IPS-NIHi7 (cell line): ENCODE measurements at regions not wholly inside any gene's neighbourhood (a gene's known extent, or its start where the extent isn't known, plus 50 kb on each side); places are given as distances from the start of the nearest gene placed in this dataset.
"Not testable (repeated sequence)": the region's sequence is repeated elsewhere in the genome, so short reads cannot be mapped to it uniquely, and the experiment has no call there.

Experiments used
- DNase-seq: peaks from one replicate; pipeline ENCODE4 v3.0.0; 2012; ENCODE audit warnings: mixed read lengths; ENCODE audit errors: extremely low spot score

DNA sequence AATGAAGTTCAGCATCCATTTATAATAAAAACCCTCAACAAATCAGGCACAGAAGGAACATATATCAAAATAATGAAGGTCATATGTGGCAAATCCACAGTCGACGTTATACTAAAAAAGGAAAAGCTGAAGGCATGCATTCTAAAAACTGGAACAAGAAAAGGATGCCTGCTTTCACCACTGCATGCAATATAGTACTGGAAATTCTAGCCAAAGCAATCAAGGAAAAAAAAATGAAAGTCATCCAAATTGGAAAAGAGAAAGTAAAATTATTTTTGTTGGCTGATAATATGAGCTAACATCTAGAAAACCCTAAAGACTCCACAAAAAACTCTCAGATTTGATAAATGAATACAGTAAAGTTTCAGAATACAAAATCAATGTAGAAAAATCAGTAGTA, 1123.2 kb downstream of the TBL1XR1 start:
- DNase-seq: no peak

DNA sequence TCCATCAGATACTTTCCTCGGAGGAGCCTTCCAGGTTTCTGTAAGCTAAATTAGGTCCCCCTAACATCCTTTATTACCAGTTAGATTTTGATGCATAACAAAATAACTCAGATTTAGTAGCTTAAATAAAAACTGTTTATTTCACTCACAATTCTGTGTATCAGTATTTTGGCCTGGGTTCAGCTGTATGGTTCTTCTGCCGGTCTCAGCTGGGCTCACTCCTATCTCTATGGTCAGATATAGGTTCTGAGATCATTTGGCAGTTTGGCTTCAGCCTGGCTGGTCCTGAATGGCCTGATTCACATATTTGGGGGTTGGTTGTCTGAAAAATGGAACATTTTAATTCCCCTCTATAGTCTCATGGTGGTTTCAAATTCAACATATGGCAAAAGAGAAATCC, 1125.3 kb downstream of the TBL1XR1 start:
- no peak for DNase-seq

DNA sequence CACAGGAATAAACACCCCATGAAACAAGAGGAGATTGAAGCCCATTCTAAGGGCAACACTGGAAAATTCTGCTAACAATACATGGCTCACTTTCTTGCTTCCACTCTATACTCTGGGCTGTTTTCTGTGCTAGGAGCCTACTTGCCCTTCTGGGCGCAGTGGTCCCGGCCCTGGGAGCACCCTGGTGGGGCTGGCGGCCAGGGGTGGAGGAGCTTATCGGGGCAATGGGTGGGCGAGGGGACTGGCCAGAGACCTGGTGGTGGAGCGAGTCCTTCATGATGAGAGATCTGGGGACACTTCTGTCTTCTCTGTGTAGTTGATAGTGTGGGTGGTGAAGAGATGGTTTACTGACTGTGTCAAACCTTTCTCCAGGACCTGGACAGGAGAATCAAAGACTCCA, 1128.5 kb downstream of the TBL1XR1 start:
- no peak for DNase-seq

DNA sequence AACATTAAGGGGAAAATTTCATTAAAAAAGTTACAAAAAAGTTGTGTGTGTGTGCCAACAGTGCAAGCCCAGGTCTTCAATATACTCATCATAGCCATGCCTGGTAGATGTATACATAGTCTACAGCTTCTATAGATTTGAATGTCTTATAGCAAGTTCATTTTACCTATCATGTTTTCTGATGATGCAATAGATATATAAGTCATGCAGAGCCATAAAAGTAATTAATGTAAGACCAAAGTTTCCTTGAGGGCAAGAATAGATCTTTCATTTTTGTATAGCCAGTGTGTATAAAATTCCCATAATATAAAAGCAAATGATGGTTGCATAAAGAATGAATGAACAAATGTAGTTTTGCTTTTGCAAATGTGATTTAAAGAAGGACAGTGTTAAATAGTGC, 1138.4 kb downstream of the TBL1XR1 start:
- no peak for DNase-seq

DNA sequence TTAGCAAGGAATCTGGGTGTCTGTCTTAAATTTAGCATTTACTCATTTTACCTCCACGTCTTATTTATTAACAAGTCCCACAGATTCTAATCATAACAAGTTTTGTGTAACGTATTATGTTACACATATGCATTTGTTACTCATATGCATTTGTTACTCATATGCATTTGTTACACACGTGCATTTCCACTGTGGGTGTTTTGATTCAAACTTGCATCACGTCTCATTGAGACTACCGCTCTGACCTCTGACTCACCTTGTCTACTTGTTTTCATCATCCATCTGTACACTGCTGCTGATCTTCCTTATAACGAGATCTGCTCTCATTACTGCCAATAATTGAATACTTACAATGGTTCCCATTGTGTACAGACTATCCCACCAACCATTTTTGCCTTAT, 1141.4 kb downstream of the TBL1XR1 start:
- DNase-seq: no peak

DNA sequence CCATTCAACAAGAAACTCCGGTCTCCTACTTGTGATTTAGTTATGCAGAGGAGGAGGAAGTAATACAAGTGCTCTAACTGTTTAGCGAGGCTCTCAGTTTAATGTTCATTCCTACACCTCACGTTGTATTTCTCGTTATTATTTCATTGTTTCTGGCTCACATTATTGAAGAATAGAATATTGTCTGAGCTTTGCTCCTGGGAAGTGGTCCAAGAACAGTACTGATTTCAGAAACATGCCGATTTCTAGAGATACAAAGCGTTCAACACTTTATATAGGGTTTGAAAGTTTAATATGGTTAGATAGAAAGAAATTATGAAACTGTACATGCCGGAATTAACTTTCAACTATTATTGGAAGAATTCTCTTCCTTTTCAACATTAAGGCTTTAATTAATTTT, 1145.5 kb downstream of the TBL1XR1 start:
- no peak for DNase-seq

DNA sequence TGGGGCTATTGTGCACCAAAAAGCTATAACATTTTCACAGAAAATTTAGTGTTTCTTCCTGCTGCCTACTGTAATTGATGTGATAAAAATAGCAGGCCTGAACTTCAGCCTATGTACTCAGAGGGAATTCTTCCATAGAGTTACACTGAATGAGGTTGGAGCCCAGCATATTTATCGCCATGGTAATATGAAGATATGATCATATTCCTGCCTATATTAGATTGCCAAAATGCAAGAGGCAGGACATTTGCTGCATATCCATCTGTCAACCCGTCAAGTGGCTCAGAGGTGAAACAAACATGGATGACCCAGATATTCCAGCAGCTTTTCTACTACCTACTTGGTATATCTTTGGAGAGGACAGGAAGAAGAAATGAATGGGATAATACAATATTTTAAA, 1150.6 kb downstream of the TBL1XR1 start:
- DNase-seq: no peak

DNA sequence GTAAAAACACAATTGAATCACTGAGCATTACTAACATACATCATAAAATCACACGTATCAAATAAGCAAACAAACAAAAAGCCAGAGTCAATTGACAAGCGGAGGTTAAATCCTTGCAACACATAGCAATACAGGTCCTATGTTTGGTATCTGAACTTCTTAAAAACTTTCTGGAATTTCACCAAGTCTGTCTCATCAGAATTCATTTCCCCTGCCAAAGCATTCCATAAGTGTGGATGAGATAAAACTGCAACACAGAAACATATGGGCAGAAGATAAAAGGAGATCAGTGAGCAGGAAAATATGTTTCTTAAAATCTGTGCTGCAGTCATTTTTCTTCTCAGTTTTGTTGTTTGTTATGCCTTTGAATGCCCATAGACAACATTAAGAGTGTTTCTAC, 1155.5 kb downstream of the TBL1XR1 start:
- no peak for DNase-seq

DNA sequence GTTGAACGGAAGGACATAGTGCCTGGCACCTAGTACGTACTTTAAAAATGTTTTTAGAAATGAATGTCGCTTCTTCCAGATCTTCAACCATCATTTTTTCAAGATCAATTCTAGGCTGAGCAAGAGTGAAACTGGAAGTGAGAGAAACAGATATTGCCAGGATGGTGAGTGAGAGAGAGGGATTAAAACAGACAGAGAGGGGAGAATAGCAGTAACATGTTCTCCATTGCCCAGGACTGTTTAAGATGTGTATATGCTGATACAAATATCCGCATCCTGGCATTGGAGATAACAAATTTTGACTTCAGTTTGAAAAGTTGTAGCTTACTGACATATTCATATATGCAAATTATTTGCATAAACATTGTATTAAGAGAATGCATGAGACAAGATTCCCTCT, 1156.1 kb downstream of the TBL1XR1 start:
- DNase-seq: no peak

DNA sequence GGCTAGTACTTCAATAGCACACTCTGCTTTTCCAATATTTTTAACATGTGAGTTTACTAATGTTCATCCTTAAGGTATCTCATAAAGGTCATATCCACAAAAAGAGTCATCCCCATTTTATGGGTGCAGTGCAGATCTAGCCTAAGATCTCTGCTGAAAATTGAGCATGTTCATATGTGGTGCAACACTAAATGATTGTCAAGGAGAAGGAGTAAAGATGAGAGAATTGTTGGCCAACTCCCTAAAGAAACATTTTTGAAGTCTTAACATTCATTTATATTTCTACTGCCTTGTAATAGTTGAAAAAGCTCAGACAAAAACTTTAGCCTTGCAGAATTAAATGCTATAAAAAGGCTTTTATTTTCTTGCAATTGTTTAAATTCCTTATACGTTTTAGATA, 1159.6 kb downstream of the TBL1XR1 start:
- DNase-seq: no peak

DNA sequence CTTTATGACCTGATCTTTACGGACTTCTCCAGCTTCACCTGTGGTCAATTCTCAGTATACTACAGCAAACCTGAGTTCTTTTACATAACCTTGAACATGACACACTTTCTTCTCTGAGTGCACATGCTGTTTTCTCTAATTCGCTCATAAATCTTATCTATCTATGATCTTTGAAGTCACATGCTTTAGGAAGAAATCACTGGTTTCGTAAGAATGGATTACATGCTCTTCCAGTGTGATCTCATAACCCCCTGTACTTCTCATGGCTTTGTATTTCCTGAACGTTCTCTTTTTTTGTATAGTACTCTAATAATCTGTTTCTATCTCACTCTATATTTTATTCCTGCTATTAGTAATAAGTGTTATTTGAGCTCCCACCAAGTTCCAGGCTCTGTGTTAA, 1165.2 kb downstream of the TBL1XR1 start:
- no peak for DNase-seq

DNA sequence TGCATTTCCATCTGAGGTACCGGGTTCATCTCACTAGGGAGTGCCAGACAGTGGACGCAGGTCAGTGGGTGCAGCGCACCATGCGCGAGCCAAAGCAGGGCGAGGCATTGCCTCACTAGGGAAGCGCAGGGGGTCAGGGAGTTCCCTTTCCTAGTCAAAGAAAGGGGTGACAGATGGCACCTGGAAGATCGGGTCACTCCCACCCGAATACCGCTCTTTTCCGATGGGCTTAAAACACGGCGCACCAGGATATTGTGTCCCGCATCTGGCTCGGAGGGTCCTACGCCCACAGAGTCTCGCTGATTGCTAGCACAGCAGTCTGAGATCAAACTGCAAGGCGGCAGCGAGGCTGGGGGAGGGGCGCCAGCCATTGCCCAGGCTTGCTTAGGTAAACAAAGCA, 1157.1 kb downstream of the NAALADL2 start:
- not testable (repeated sequence) for DNase-seq

DNA sequence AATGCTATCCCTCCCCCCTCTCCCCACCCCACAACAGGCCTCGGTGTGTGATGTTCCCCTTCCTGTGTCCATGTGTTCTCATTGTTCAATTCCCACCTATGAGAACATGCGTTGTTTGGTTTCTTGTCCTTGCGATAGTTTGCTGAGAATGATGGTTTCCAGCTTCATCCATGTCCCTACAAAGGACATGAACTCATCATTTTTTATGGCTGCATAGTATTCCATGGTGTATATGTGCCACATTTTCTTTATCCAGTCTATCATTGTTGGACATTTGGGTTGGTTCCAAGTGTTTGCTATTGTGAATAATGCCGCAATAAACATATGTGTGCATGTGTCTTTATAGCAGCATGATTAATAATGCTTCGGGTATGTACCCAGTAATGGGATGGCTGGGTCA, 1156.1 kb downstream of the NAALADL2 start:
- not testable (repeated sequence) for DNase-seq

DNA sequence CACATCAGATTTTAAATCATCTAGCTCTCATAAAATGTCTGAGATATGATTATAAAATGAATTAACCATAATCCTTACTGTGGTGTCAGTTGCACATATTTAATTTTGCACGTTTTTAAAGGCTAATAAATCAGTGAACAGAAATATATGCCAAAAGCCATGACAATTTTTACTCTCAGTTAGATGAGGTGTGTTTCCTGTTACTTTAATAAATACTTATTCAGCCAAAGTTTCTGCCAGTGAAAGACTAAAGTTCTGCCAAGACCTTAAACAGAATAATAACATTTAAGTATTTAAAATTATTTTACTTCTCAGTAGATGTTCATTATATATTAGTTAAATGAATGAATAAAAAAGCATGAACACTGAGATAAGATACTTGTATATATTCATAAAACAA, 1150.1 kb downstream of the NAALADL2 start:
- DNase-seq: no peak

DNA sequence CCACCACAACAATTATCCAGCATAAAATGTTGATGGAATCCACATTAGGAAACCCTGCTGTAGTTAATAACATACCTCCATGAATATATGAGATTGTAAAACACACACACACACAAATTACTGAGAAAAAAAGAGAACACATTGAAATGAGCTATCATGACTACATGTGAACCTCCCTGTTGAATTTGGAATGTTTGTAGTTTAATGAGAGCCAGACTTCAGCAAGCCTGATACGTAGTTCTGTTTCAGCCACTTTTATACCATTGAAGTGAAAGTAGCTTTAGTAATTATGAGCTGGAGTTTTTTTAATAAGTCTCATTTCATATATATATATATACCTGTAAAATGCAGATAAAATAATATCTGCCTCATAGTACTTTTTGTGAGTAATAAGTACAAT, 1146.4 kb downstream of the NAALADL2 start:
- DNase-seq: no peak

DNA sequence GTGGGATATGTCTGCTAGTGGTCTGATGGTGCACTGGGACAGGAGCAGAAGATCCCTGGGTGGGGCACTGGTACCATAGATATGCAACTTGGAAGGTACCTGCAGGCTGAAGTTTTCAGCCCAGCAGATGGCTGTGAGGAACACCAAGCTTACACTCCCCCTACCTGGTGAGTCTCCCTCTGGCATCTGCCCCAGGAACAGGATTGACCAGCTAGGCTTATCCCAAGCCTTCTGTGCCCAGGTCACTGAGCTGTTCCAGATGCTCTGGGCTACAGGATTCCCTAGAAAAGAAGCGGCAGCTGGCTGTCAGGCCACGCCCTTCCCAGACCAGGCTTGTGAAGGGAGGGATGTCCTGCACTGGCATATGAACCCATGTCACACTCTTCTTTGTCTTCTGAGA, 1130.0 kb downstream of the NAALADL2 start:
- DNase-seq: no peak

DNA sequence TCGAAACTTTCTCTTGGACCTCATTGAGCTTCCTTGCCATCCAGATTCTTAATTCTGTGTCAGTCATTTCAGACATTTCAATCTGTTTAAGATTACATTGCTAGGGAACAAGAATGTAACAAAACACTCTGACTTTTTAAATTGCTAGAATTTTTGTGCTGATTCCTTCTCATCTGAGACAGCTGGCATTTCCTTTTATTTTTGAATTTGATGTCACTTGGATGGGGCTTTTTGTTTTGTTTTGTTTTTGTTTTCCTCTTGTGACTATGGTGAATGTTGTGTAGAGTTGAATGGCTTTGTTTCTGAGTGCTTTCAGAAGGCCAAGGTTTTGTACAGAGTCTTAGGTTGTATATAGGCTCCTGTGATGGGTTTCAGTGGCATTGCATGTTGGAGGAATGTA, 1129.3 kb downstream of the NAALADL2 start:
- no peak for DNase-seq

DNA sequence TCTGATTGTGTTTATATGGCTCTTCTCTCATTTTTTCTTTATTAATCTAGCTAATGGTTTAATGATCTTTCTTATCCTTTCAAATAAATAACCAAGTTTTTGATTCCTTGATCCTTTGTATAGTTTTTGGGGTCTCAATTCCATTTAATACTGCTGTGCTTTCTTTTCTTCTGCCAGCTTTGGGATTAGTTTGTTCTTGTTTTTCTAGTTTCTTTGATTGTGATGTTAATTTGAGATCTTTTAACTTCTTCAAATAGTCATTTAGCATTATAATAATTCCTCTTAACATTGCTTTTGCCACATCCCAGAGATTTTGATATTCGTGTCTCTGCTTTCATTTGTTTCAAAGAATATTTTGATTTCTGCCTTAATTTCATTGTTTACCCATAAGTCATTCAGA, 1126.6 kb downstream of the NAALADL2 start:
- DNase-seq: no peak

DNA sequence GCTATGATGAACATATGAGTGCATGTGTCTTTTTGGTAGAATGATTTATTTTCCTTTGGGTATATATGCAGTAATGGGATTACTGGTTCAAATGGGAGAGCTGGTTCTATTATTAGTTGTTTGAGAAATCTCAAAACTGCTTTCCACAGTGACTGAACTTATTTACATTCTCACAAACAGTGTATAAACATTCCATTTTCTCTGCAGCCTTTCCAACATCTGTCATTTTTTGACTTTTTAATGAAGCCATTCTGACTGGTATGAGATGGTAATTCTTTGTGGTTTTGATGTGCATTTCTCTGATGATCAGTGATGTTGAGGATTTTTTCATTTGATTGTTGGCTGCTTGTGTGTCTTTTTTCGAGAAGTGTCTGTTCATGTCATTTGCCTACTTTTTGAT, 1124.2 kb downstream of the NAALADL2 start:
- DNase-seq: no peak

DNA sequence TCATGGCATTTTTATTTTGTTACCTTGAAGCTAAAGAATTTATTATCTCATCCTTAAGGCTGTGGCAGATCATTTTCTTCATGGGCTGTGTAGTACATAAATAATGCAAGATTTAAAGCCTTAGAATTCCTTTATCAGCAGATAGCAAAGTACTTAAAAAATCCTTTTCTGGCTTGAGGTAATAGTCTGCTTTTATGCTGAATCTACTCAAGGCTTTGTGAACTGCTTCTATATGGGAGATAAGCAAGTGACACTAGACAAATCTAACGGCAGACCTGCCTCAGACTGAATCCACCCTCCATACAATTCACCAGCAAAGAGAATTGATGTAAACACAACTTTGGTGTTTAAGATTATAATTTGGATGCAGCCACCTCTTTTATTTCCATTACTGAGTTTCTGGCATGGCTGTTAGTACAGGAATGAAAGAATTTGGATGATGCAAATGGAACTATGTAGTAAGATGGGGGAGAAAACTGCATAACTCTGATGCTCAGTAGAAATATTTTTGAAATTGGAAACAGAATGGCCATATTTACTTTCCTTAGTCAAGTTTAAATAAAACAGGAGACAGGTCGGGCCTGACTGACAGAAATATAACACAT, 1121.5 kb downstream of the NAALADL2 start:
- DNase-seq: no peak

DNA sequence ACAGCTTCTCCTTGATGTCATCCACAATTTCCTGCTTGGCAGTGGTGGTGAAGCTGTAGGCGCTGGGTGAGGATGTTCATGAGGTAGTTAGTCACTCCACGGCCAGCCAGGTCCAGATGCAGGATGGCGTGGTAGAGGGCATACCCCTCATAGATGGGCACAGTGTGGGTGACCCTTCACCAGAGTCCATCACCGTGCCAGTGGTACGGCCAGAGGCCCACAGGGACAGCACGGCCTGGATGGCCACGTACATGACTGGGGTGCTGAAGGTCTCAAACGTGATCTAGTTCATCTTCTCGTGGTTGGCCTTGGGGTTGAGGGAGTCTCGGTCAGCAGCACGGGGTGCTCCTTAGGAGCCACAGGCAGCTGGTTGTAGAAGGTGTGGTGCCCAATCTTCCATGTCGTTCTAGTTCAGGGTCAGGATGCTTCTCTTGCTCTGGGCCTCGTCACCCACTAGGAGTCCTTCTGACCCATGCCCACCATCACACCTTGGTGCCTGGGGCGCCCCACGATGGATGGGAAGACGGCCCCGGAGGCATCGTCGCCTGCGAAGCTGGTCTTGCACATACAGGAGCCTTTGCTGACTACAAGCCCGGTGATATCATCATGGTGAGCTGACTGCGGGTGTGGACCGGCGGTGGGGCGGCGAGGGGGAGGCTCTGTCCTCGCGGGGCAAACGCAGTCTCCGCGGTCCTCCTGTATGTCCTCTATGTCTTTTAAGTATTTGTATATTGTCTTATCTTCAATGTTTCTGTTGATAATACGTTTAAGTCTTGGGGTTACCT, 1119.0 kb downstream of the NAALADL2 start:
- DNase-seq: no peak

DNA sequence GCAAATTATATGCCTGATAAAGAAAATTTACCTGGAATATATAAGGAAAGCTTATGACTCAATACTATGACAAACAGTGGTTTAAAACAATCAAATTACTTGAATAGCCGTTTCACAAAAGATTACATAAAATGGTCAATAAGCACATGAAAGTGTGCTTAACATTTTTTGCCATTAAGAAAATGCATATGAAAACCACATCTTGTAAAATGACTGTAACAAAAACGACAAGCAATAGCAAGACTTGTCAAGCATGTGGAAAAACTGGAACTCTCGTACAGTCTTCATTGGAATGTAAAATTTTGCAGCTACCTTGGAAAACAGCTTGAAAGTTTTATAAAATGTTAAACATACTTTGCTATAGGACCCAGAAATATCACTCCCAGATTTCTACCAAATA, 1110.3 kb downstream of the NAALADL2 start:
- no peak for DNase-seq

DNA sequence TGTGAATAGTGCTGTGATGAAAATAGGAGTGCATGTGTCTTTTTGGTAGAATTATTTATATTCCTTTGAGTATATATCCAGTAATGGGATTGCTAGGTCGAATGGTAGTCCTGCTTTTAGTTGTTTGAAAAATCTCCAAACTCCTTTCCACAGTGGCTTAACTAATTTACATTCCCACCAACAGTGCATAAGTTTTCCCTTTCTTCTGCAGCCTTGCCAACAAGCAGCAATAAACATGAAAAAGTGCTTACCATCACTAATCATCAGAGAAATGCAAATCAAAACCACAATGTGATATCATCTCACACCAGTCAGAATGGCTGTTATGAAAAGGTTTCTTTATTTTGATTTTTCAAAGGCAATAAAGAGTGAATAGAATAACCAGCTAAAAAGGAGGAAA, 1105.9 kb downstream of the NAALADL2 start:
- DNase-seq: no peak

DNA sequence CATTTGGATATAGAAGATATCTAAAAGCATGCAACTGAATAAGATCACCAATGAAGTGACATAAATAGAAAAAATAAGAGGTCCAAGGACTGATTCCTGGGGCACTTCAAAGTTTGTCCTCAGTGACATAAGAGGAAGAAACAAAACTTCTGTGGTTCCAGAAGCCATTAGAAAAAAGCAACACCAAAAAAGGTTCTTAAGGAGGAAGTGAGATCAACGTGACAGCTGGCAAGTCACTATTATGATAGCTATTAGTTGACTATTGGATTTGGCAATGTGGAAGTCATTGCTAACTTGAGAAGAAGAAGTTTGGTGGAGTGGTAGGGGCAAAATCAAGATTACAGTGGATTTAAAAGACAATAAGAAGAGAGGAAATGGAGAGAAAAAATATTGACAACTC, 1098.3 kb downstream of the NAALADL2 start:
- no peak for DNase-seq
